ENCODE measurements at regions not wholly inside any gene's neighbourhood (a gene's known extent, or its start where the extent isn't known, plus 50 kb on each side); places are given as distances from the start of the nearest gene placed in this dataset.

DNA sequence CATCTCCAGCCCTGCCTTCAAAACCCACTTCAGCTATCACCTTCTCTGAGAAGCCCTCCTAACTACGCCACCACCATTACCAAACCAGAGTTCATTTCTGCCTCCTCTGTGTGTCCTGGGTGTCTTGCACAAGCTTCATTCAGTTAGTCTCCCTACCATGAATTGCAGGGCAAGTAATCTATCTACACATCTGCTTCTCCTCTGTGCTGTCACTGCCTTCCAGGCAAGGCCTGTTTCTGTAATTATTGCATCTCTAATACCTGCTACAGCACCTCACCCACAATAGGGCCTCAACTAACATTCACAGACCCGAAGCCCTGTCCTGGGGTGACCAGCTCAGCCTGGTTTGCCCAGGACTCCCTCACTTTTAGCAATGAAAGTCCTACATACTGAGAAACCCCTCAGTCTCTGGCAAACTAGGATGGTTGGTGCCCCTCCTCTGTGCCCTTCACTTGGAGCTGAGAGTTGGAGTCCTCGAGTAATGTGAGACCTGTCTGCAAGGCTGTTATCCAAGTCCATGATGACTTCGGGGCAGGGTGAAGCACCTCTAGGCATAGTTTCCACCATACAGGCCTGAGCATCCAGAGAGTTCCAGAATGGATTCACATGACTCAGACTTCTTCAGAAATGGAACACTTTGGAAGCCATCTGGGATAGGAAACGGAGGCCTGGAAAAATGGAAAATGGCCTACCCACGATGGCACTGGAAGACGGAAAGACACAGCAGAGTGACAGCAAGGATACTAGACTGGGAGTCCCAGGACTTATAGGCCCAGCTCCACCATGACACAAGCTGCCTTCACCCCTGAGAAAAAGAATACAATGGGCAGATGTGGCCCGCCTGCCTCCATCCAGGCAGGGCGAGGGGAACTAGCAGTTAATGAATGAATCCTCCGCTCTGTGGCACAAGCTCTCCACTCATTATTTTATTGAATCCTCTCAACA lies 269.3 kb downstream of the BUD13 start:
- Histone ChIP-seq H3K4me3 (no peak overlapping the region), H3K27ac (no peak overlapping the region), H3K27me3 (peaks cover 0 to 96% (median 2%) of the 10 kb centered on the region in 4 donors), H3K36me3 (no peaks in the 10 kb centered on the region), H3K4me1 (peaks cover 0 to 11% (median 0%) of the 10 kb centered on the region in 3 donors), H3K9me3 (no peaks in the 10 kb centered on the region)
- DNase-seq = no peak
- TF ChIP-seq POLR2A (IDR thresholded peaks at IDR 0.05) = no peak
- TF ChIP-seq, protein P1, sequence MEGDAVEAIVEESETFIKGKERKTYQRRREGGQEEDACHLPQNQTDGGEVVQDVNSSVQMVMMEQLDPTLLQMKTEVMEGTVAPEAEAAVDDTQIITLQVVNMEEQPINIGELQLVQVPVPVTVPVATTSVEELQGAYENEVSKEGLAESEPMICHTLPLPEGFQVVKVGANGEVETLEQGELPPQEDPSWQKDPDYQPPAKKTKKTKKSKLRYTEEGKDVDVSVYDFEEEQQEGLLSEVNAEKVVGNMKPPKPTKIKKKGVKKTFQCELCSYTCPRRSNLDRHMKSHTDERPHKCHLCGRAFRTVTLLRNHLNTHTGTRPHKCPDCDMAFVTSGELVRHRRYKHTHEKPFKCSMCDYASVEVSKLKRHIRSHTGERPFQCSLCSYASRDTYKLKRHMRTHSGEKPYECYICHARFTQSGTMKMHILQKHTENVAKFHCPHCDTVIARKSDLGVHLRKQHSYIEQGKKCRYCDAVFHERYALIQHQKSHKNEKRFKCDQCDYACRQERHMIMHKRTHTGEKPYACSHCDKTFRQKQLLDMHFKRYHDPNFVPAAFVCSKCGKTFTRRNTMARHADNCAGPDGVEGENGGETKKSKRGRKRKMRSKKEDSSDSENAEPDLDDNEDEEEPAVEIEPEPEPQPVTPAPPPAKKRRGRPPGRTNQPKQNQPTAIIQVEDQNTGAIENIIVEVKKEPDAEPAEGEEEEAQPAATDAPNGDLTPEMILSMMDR (IDR thresholded peaks at IDR 0.05) = no peak
- intact Hi-C loops (cut with DNase I) = no loop called here
- 83 to 91% methylated on average over 6 to 7 of the region's 10 CpGs for WGBS, 2 donors

DNA sequence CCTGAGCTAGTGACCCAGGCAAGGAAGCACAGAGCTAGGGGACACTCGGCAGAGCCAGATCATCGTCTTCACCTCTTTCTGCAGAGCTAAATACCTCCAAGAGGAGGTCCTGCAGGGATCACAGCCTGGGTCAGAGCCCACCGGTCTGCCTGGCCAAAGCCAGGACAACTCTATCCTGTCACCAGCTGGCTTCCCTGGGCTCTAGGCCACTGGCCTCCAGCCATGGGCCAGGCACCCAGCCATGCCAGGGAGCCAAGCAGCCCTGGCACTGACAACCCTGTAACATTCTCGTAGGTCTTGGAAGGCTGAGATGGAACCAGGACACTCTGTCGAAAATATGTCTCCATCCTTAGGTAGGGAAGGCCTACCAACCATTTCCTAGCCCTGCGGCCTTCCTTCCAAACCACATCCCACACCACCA lies 270.1 kb downstream of the BUD13 start:
- 54 to 82% methylated on average over 3 to 5 of the region's 6 CpGs for WGBS, 2 donors
- H3K36me3 ChIP-seq = no peaks in the 10 kb centered on the region
- no peaks in the 10 kb centered on the region for H3K9me3 ChIP-seq
- no peak overlapping the region for H3K4me3 ChIP-seq
- intact Hi-C loops (cut with DNase I) = no loop called here
- TF ChIP-seq, protein P1 (IDR thresholded peaks at IDR 0.05) = no peak
- no peak for TF ChIP-seq POLR2A (IDR thresholded peaks at IDR 0.05)
- H3K27me3 ChIP-seq = peaks cover 0 to 96% (median 2%) of the 10 kb centered on the region in 4 donors
- H3K4me1 ChIP-seq = peaks cover 0 to 11% (median 0%) of the 10 kb centered on the region in 3 donors
- DNase-seq = no peak
- no peak overlapping the region for H3K27ac ChIP-seq

GRCh38 chr11:116501728-116502127 lies 271.1 kb downstream of the BUD13 start:
- Histone ChIP-seq H3K36me3 (no peaks in the 10 kb centered on the region), H3K27ac (no peak overlapping the region), H3K4me1 (peaks cover 0 to 11% (median 0%) of the 10 kb centered on the region in 3 donors), H3K4me3 (no peak overlapping the region), H3K27me3 (peaks cover 0 to 87% (median 2%) of the 10 kb centered on the region in 4 donors), H3K9me3 (no peaks in the 10 kb centered on the region)
- WGBS, 2 donors = 63 to 64% methylated on average over 7 of the region's 7 CpGs
- no peak for TF ChIP-seq POLR2A (IDR thresholded peaks at IDR 0.05)
- TF ChIP-seq, protein P1 (IDR thresholded peaks at IDR 0.05) = no peak
- intact Hi-C loops (cut with DNase I) = no loop called here
- no peak for DNase-seq

- H3K4me1 ChIP-seq = peaks cover 0 to 11% (median 0%) of the 10 kb centered on the region in 3 donors
- no peak overlapping the region for H3K27ac ChIP-seq
- TF ChIP-seq, protein P1 (IDR thresholded peaks at IDR 0.05) = no peak
- no peak for TF ChIP-seq POLR2A (IDR thresholded peaks at IDR 0.05)
- no peaks in the 10 kb centered on the region for H3K36me3 ChIP-seq
- H3K27me3 ChIP-seq = peaks cover 0 to 80% (median 2%) of the 10 kb centered on the region in 4 donors
- H3K4me3 ChIP-seq = no peak overlapping the region
- intact Hi-C loops (cut with DNase I) = no loop called here
- DNase-seq = no peak
- WGBS, 2 donors = 21 to 25% methylated on average over 14 to 18 of the region's 18 CpGs
- H3K9me3 ChIP-seq = no peaks in the 10 kb centered on the region
Observed at GRCh38 chr11:116500947-116501602, 271.7 kb downstream of the BUD13 start.

Data from esophagus squamous epithelium (tissue), 5 donors.